ENCODE measurements at regions not wholly inside any gene's neighbourhood (a gene's known extent, or its start where the extent isn't known, plus 50 kb on each side); places are given as distances from the start of the nearest gene placed in this dataset.

GRCh38 chr16:5789033-5789432 is 691.4 kb upstream of the EEF2KMT start:
- Histone ChIP-seq H3K36me3 (ENCODE audit: control insufficient read depth in 2 of 2, insufficient read depth in 1 of 2, low read length in 2 of 2) (no peaks in the 10 kb centered on the region), H3K4me3 (ENCODE audit: low read depth, low read length) (no peak overlapping the region), H3K4me1 (ENCODE audit: control insufficient read depth, insufficient read depth, low read length) (no peaks in the 10 kb centered on the region), H3K27ac (ENCODE audit: extremely low read depth, low read depth, low read length) (no peak overlapping the region), H3K9me3 (ENCODE audit: control insufficient read depth, insufficient read depth, low read depth, low read length) (no peaks in the 10 kb centered on the region)
- TF ChIP-seq ZBTB20 (tag by site-specific recombination; IDR thresholded peaks at IDR 0.05) (no peak), ZNF148 (tag by site-specific recombination; IDR thresholded peaks at IDR 0.05; ENCODE audit: borderline replicate concordance) (no peak), ZBTB44 (tag by site-specific recombination; IDR thresholded peaks at IDR 0.05) (no peak)
- ChIA-PET POLR2A (no interaction called here), CTCF (no interaction called here)

GRCh38 chr16:5781436-5781835 is 683.8 kb upstream of the EEF2KMT start:
- no peaks in the 10 kb centered on the region for H3K36me3 ChIP-seq (ENCODE audit: control insufficient read depth in 2 of 2, insufficient read depth in 1 of 2, low read length in 2 of 2)
- H3K4me3 ChIP-seq (ENCODE audit: low read depth, low read length): no peak overlapping the region
- H3K9me3 ChIP-seq (ENCODE audit: control insufficient read depth, insufficient read depth, low read depth, low read length): no peaks in the 10 kb centered on the region
- H3K4me1 ChIP-seq (ENCODE audit: control insufficient read depth, insufficient read depth, low read length): no peaks in the 10 kb centered on the region
- ChIA-PET POLR2A (no interaction called here), CTCF (no interaction called here)
- no peak for TF ChIP-seq PATZ1 (tag by site-specific recombination; IDR thresholded peaks at IDR 0.05)
- TF ChIP-seq ZNF292 (tag by site-specific recombination; IDR thresholded peaks at IDR 0.05; ENCODE audit: borderline replicate concordance, low read depth): no peak
- no peak for TF ChIP-seq ZNF24 (tag by site-specific recombination; IDR thresholded peaks at IDR 0.05)
- no peak for TF ChIP-seq ZNF692 (tag by site-specific recombination; IDR thresholded peaks at IDR 0.05)
- no peak for TF ChIP-seq ZNF658 (tag by site-specific recombination; IDR thresholded peaks at IDR 0.05)
- no peak for TF ChIP-seq ZNF2 (tag by site-specific recombination; IDR thresholded peaks at IDR 0.05)
- TF ChIP-seq ZNF248 (tag by site-specific recombination; IDR thresholded peaks at IDR 0.05): no peak
- TF ChIP-seq ZBTB11 (tag by site-specific recombination; conservative IDR thresholded peaks at IDR 0.05; ENCODE audit: low read depth): no peak
- TF ChIP-seq ZBTB21 (tag by site-specific recombination; IDR thresholded peaks at IDR 0.05): no peak
- no peak for TF ChIP-seq ZNF629 (tag by site-specific recombination; IDR thresholded peaks at IDR 0.05)
- H3K27ac ChIP-seq (ENCODE audit: extremely low read depth, low read depth, low read length): no peak overlapping the region

All from HEK293 (cell line).